Upper lobe of left lung (tissue), 6 donors: ENCODE measurements at regions not wholly inside any gene's neighbourhood (a gene's known extent, or its start where the extent isn't known, plus 50 kb on each side); places are given as distances from the start of the nearest gene placed in this dataset.

Source experiments
- ATAC-seq, 2 donors: fragments of 200-7000 bp; cut with Tn5 transposase; one replicate each; pipeline ENCODE4 v1.9.1; 2022; ENCODE audit warnings: mild to moderate bottlenecking in 2 of 2, moderate library complexity in 2 of 2; ENCODE audit not compliant: low FRiP score in 2 of 2
- DNase-seq, 2 donors: peaks; one replicate each; pipeline ENCODE4 v3.0.0-alpha.2; 2019 to 2020
- H3K27ac ChIP-seq, 4 donors: fragments of 200-600 bp; sonication (generic); one replicate each; pipeline ENCODE4 v1.5.1; 2016 to 2019
- H3K27me3 ChIP-seq, 4 donors: fragments of 200-600 bp; sonication (generic); one replicate each; pipeline ENCODE4 v1.5.1; 2017 to 2019
- H3K36me3 ChIP-seq, 4 donors: fragments of 200-600 bp; sonication (generic); one replicate each; pipeline ENCODE4 v1.5.1; 2016 to 2019
- H3K4me1 ChIP-seq, 4 donors: fragments of 200-600 bp; sonication (generic); one replicate each; pipeline ENCODE4 v1.5.1; 2018 to 2019
- H3K4me3 ChIP-seq, 4 donors: fragments of 200-600 bp; sonication (generic); one replicate each; pipeline ENCODE4 v1.5.1; 2017 to 2019; ENCODE audit warnings: mild to moderate bottlenecking in 2 of 4, moderate library complexity in 1 of 4
- H3K9me3 ChIP-seq, 4 donors: fragments of 200-600 bp; sonication (generic); one replicate each; pipeline ENCODE4 v1.5.1; 2018 to 2019
- EP300 ChIP-seq, 4 donors: sonication (generic); formaldehyde crosslinking; IDR thresholded peaks; one replicate each; pipeline ENCODE4 v1.5.1; 2017; ENCODE audit warnings: antibody characterized with exemption in 4 of 4, control low read depth in 2 of 4
- POLR2A ChIP-seq, 4 donors: fragments of 450-650 bp; IDR thresholded peaks; one replicate each; pipeline ENCODE4 v1.5.1; 2016 to 2017; ENCODE audit warnings: antibody characterized with exemption in 4 of 4, mild to moderate bottlenecking in 2 of 4
- POLR2AphosphoS5 ChIP-seq, 2 donors: sonication (generic); formaldehyde crosslinking; IDR thresholded peaks; one replicate each; pipeline ENCODE4 v1.5.1; 2017; ENCODE audit warnings: antibody characterized with exemption in 2 of 2
- WGBS, 2 donors: methylation state at CpG; one replicate each; pipeline ENCODE4 v1.1.5; 2017 to 2018; 5-methylcytosine and 5-hydroxymethylcytosine counted together
- TF ChIP-seq, protein P1 (sequence below), 6 experiments: fragments of 450-650 bp in 4 of 6; fragments of 200-600 bp in 2 of 6; sonication (generic) in 2 of 6; IDR thresholded peaks; one replicate each; pipeline ENCODE4 v1.5.1; 2016 to 2019; ENCODE audit warnings: antibody characterized with exemption in 6 of 6
- donor health status: DM: no; HTN: no; CAD: no; lungs with moderate emphysema.
- donor health status: DM: no; HTN: yes; CAD: no; lungs with severe emphysema.

DNA sequence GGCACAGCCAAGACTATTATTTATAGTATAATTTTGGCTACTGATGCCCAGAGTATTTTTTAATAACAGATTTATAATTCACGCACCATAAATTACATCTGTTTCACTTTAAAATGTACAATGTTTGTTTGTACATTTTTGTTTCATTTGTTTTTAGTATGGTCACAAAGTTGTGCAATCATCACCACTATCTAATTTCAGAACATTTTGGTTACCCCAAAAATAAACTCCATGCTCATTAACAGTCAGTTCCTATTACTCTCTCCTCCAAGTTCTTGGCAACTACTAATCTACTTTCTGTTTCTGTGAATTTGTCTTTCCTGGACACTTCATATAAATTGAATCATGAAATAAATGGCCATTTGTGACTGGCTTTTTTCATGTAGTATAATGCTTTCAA is 176.7 kb downstream of the SH3BGRL start:
- TF ChIP-seq POLR2AphosphoS5 (IDR thresholded peaks at IDR 0.05) (no peak), POLR2A (IDR thresholded peaks at IDR 0.05) (no peak), EP300 (IDR thresholded peaks at IDR 0.05) (no peak)
- TF ChIP-seq, protein P1, sequence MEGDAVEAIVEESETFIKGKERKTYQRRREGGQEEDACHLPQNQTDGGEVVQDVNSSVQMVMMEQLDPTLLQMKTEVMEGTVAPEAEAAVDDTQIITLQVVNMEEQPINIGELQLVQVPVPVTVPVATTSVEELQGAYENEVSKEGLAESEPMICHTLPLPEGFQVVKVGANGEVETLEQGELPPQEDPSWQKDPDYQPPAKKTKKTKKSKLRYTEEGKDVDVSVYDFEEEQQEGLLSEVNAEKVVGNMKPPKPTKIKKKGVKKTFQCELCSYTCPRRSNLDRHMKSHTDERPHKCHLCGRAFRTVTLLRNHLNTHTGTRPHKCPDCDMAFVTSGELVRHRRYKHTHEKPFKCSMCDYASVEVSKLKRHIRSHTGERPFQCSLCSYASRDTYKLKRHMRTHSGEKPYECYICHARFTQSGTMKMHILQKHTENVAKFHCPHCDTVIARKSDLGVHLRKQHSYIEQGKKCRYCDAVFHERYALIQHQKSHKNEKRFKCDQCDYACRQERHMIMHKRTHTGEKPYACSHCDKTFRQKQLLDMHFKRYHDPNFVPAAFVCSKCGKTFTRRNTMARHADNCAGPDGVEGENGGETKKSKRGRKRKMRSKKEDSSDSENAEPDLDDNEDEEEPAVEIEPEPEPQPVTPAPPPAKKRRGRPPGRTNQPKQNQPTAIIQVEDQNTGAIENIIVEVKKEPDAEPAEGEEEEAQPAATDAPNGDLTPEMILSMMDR (IDR thresholded peaks at IDR 0.05): no peak
- Histone ChIP-seq H3K4me1 (no peaks in the 10 kb centered on the region), H3K27me3 (no peaks in the 10 kb centered on the region), H3K36me3 (no peaks in the 10 kb centered on the region), H3K27ac (no peak overlapping the region), H3K9me3 (no peaks in the 10 kb centered on the region), H3K4me3 (no peak overlapping the region)
- ATAC-seq (no peak), DNase-seq (no peak)
- 75 to 85% methylated on average over 1 of the region's 1 CpG for WGBS, 2 donors

DNA sequence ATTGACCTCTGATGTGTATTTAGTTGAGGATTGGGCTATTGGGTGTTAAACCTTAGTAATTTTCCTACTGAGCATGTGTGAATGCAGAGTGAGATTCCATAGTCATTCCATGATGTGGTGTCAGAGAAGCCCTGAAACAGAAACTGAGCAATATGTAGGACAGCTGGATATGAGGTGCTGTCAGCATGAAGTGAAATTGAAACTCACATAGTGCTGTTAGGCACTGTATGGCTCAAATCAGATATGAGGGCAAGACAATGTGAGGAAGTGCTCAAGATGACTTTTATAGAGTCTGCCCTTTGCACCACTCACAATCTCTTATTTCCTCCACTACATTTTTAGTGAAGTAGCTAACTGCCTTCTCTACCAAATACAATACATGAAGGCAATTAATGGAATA is 188.3 kb downstream of the SH3BGRL start:
- ATAC-seq (no peak), DNase-seq (no peak)
- Histone ChIP-seq H3K9me3 (no peaks in the 10 kb centered on the region), H3K36me3 (no peaks in the 10 kb centered on the region), H3K4me1 (no peaks in the 10 kb centered on the region), H3K27ac (no peak overlapping the region), H3K4me3 (no peak overlapping the region), H3K27me3 (no peaks in the 10 kb centered on the region)
- TF ChIP-seq POLR2A (IDR thresholded peaks at IDR 0.05) (no peak), POLR2AphosphoS5 (IDR thresholded peaks at IDR 0.05) (no peak), EP300 (IDR thresholded peaks at IDR 0.05) (no peak)
- TF ChIP-seq, protein P1 (IDR thresholded peaks at IDR 0.05): no peak

DNA sequence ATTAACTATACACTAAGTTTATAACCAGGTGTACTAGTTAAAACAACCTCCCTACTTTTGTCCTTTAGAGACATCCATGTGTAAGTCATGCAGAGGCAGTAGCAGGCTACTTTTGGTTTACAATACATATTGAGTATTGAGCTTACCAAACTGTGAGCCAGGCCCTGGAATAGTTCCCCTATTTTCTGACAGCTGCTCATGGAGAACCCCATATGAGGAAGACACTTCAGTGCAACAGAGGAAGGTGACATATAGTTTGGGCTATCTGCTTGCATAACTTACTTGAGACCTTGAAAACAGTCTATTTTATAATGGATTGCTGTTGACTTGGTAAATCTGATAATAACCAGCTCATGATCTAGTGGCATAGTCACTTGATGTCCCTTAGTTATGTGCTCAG is 190.5 kb downstream of the SH3BGRL start:
- ATAC-seq: no peak
- H3K9me3 ChIP-seq: no peaks in the 10 kb centered on the region

DNA sequence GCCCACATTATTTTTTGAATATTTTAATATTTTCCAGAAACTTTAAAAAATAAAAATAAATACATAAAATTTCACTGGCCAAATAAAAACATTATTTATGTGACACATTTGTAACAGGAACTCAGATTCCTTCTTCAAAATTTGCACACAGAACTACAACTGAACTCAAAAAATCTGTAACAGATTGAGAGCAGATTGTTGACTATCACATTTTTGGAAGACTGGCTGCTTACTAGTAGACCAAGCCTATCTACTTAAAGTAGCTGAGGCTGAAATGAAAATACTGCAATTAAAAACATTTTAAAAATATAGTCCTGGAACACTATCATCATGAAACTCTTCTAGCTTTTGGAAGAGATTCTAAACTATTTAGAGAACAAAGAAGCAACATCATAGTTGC is 203.9 kb downstream of the SH3BGRL start:
- DNase-seq (no peak), ATAC-seq (no peak)
- H3K27ac ChIP-seq: no peak overlapping the region
- H3K4me1 ChIP-seq: no peaks in the 10 kb centered on the region
- H3K9me3 ChIP-seq: peaks cover 0 to 3% (median 0%) of the 10 kb centered on the region in 4 donors
- no peaks in the 10 kb centered on the region for H3K27me3 ChIP-seq
- TF ChIP-seq EP300 (IDR thresholded peaks at IDR 0.05): no peak
- TF ChIP-seq POLR2AphosphoS5 (IDR thresholded peaks at IDR 0.05): no peak
- TF ChIP-seq POLR2A (IDR thresholded peaks at IDR 0.05): no peak
- TF ChIP-seq, protein P1 (IDR thresholded peaks at IDR 0.05): no peak
- H3K36me3 ChIP-seq: no peaks in the 10 kb centered on the region
- H3K4me3 ChIP-seq: no peak overlapping the region

More for the DNA sequence above, 190.5 kb downstream of the SH3BGRL start:
- TF ChIP-seq, protein P1 (IDR thresholded peaks at IDR 0.05): no peak
- TF ChIP-seq EP300 (IDR thresholded peaks at IDR 0.05): no peak
- TF ChIP-seq POLR2A (IDR thresholded peaks at IDR 0.05): no peak
- TF ChIP-seq POLR2AphosphoS5 (IDR thresholded peaks at IDR 0.05): no peak
- no peak overlapping the region for H3K27ac ChIP-seq
- DNase-seq: no peak
- H3K4me1 ChIP-seq: no peaks in the 10 kb centered on the region
- no peaks in the 10 kb centered on the region for H3K27me3 ChIP-seq
- no peaks in the 10 kb centered on the region for H3K36me3 ChIP-seq
- H3K4me3 ChIP-seq: no peak overlapping the region

DNA sequence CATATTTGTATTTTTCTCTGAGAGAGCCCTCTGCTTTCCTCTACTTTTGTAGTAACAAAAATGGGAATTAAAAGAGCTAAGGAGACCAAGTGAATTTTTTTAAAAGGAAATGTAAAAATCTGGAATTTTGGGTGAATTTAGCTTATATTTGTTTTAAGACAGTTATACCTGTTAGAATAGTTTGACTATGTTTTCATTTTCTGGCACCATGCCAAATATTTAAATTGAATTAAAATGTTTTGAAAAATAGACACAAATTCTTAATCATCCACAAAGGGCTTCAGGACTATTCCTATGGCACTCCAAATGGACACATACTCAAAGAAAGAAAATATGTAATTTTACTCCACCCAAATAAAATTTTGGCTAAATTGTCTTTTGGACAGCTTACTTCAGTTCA is 209.6 kb downstream of the SH3BGRL start:
- Histone ChIP-seq H3K27ac (no peak overlapping the region), H3K27me3 (no peaks in the 10 kb centered on the region), H3K9me3 (no peaks in the 10 kb centered on the region), H3K36me3 (no peaks in the 10 kb centered on the region), H3K4me3 (no peak overlapping the region), H3K4me1 (no peaks in the 10 kb centered on the region)
- ATAC-seq (no peak), DNase-seq (no peak)
- TF ChIP-seq EP300 (IDR thresholded peaks at IDR 0.05): no peak
- no peak for TF ChIP-seq POLR2A (IDR thresholded peaks at IDR 0.05)
- TF ChIP-seq POLR2AphosphoS5 (IDR thresholded peaks at IDR 0.05): no peak
- TF ChIP-seq, protein P1 (IDR thresholded peaks at IDR 0.05): no peak
